Heart left ventricle (tissue), 16 donors: ENCODE measurements at regions not wholly inside any gene's neighbourhood (a gene's known extent, or its start where the extent isn't known, plus 50 kb on each side); places are given as distances from the start of the nearest gene placed in this dataset.

Source experiments
- ATAC-seq, 4 donors: fragments of 200-7000 bp; cut with Tn5 transposase; one replicate each; pipeline ENCODE4 v1.9.1; 2020 to 2022; ENCODE audit warnings: moderate library complexity in 4 of 4, mild to moderate bottlenecking in 3 of 4, moderate number of reproducible peaks in 1 of 4
- DNase-seq, 5 donors: peaks; one replicate each; pipeline ENCODE4 v3.0.0-alpha.2; 2020
- H3K27ac ChIP-seq, 12 donors: fragments of 200-600 bp; sonication (generic) in 4 of 12; one replicate each; pipeline versions ENCODE4 v1.5.0 to v1.8.0; 2016 to 2022; ENCODE audit warnings: mild to moderate bottlenecking in 2 of 12
- H3K27me3 ChIP-seq, 9 donors: fragments of 200-600 bp; sonication (generic) in 2 of 9; one replicate each; pipeline versions ENCODE4 v1.5.1 to v1.8.0; 2016 to 2022; ENCODE audit warnings: mild to moderate bottlenecking in 3 of 9
- H3K36me3 ChIP-seq, 9 donors: fragments of 200-600 bp; sonication (generic) in 2 of 9; one replicate each; pipeline versions ENCODE4 v1.5.0 to v1.8.0; 2018 to 2022; ENCODE audit warnings: mild to moderate bottlenecking in 2 of 9
- H3K4me1 ChIP-seq, 12 donors: fragments of 200-600 bp; sonication (generic) in 4 of 12; one replicate each; pipeline versions ENCODE4 v1.5.0 to v1.8.0; 2016 to 2022; ENCODE audit warnings: mild to moderate bottlenecking in 3 of 12
- H3K4me3 ChIP-seq, 12 donors: fragments of 200-600 bp; sonication (generic) in 4 of 12; one replicate each; pipeline versions ENCODE4 v1.5.0 to v1.8.0; 2017 to 2022; ENCODE audit warnings: mild to moderate bottlenecking in 9 of 12, moderate library complexity in 4 of 12
- H3K9me3 ChIP-seq, 12 donors: fragments of 200-600 bp; sonication (generic) in 4 of 12; one replicate each; pipeline versions ENCODE4 v1.5.0 to v1.8.0; 2016 to 2022; ENCODE audit warnings: mild to moderate bottlenecking in 1 of 12
- CTCF ChIP-seq, 12 donors: fragments of 200-600 bp; sonication (generic) in 4 of 12; IDR thresholded peaks; one replicate each; pipeline versions ENCODE4 v1.5.0 to v1.8.0; 2018 to 2022; ENCODE audit warnings: antibody characterized with exemption in 12 of 12, mild to moderate bottlenecking in 5 of 12
- POLR2A ChIP-seq, 2 donors: fragments of 450-650 bp; IDR thresholded peaks; one replicate each; pipeline ENCODE4 v1.6.1; 2017; ENCODE audit warnings: antibody characterized with exemption in 2 of 2, mild to moderate bottlenecking in 2 of 2, moderate library complexity in 2 of 2
- WGBS, 4 donors: extraction: QIAGEN DNeasy Blood & Tissue Kit in 2 of 4; methylation state at CpG; one replicate each; pipeline versions ENCODE4 v1.1.5 to v1.1.7; 2013 to 2018; 5-methylcytosine and 5-hydroxymethylcytosine counted together
- intact Hi-C, 10 donors: fragments of 100-400 bp; cut with DNase I; formaldehyde crosslinking; loops; one replicate each; pipeline versions ENCODE4 v1.11.1 to v1.14.2; 2022
- donor health status: ischemic (EF 13 %, LVEDD 7.1; RV severe dilation, severe dysfunction).
- donor health status: healthy with polysubstance abuse.
- donor health status: DM: no; HTN: yes; CAD: no.
- donor health status: DM: no; HTN: no; CAD: no.
- donor health status: ischemic (EF 25% LVEDD 6.9; RV normal size, moderate dysfunction).
- donor health status: ischemic (EF 25% LVEDD 5.7; RV mildly dilated, moderate dysfunction).
- donor health status: healthy.
- donor health status: DM: yes; HTN: yes; CAD: no.
- donor health status: ischemic (EF 35%, LVEDD 5.7; RV mildly dilated, moderate dysfunction).
- donor health status: nonischemic (EF 11% LVEDD 7.7; RV severe dilation, severe dysfunction).
- donor health status: DM: yes; HTN: yes; CAD: no.
- donor health status: PGD.
- donor health status: ischemic (EF 29% LVEDD 5.4; RV normal size, mild dysfunction).
- donor health status: nonischemic (EF 23%, LVEDD 6.1; RV moderate dilation, normal function).

GRCh38 chr6:8879334-8879733 lies 444.0 kb upstream of the SLC35B3 start:
- no peak for TF ChIP-seq POLR2A (IDR thresholded peaks at IDR 0.05)
- no peak for TF ChIP-seq CTCF (IDR thresholded peaks at IDR 0.05)
- WGBS, 4 donors, result 73 to 80% (median 77%) methylated on average over 1 of the region's 1 CpG

GRCh38 chr6:8875986-8876385 lies 440.6 kb upstream of the SLC35B3 start:
- no peaks in the 10 kb centered on the region for H3K36me3 ChIP-seq
- WGBS, 4 donors, result 74 to 89% (median 84%) methylated on average over 4 of the region's 4 CpGs
- intact Hi-C loops, result no loop called here
- H3K27ac ChIP-seq, result no peak overlapping the region
- TF ChIP-seq POLR2A (IDR thresholded peaks at IDR 0.05) (no peak), CTCF (IDR thresholded peaks at IDR 0.05) (no peak)
- H3K4me3 ChIP-seq, result no peak overlapping the region
- no peaks in the 10 kb centered on the region for H3K9me3 ChIP-seq
- H3K4me1 ChIP-seq, result no peaks in the 10 kb centered on the region
- no peaks in the 10 kb centered on the region for H3K27me3 ChIP-seq
- ATAC-seq (no peak), DNase-seq (no peak)

More at GRCh38 chr6:8879334-8879733, 444.0 kb upstream of the SLC35B3 start:
- Histone ChIP-seq H3K36me3 (no peaks in the 10 kb centered on the region), H3K27ac (no peak overlapping the region), H3K27me3 (no peaks in the 10 kb centered on the region), H3K9me3 (no peaks in the 10 kb centered on the region), H3K4me1 (no peaks in the 10 kb centered on the region), H3K4me3 (no peak overlapping the region)
- DNase-seq, result no peak
- no peak for ATAC-seq
- intact Hi-C loops, result no loop called here

- Histone ChIP-seq H3K36me3 (no peaks in the 10 kb centered on the region), H3K4me1 (no peaks in the 10 kb centered on the region), H3K9me3 (no peaks in the 10 kb centered on the region), H3K27ac (no peak overlapping the region), H3K27me3 (no peaks in the 10 kb centered on the region), H3K4me3 (no peak overlapping the region)
- intact Hi-C loops, result no loop called here
- ATAC-seq (no peak), DNase-seq (no peak)
- WGBS, 4 donors, result 79 to 88% (median 84%) methylated on average over 3 of the region's 3 CpGs
- no peak for TF ChIP-seq POLR2A (IDR thresholded peaks at IDR 0.05)
- TF ChIP-seq CTCF (IDR thresholded peaks at IDR 0.05), result no peak
Observed at GRCh38 chr6:8872589-8872988, 437.2 kb upstream of the SLC35B3 start.

DNA sequence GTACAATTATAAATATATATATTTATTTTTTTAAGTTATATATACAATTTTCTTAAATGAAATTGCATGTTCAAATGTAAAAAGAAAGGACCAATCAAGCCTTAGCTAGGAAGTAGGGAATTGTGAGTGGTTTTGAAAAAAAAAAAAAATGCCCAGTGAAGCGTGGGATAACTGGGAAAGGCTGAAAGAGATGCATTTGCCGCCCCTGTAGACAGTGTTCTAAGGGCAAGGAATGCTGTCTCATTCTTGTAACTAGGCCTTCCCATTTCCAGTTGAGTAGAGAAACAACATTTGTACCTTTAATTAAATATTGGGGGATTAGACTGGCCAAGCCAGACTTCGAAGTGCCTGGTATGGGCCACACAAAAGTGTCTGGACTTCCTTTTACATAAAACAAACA lies 430.1 kb upstream of the SLC35B3 start:
- Histone ChIP-seq H3K36me3 (no peaks in the 10 kb centered on the region), H3K9me3 (no peaks in the 10 kb centered on the region), H3K4me1 (no peaks in the 10 kb centered on the region), H3K4me3 (no peak overlapping the region), H3K27ac (no peak overlapping the region), H3K27me3 (no peaks in the 10 kb centered on the region)
- DNase-seq (no peak), ATAC-seq (no peak)
- 74 to 86% (median 85%) methylated on average over 3 of the region's 3 CpGs for WGBS, 4 donors
- intact Hi-C loops, result no loop called here
- TF ChIP-seq CTCF (IDR thresholded peaks at IDR 0.05), result no peak
- no peak for TF ChIP-seq POLR2A (IDR thresholded peaks at IDR 0.05)
